Activated T-cell treated with anti-CD3 and anti-CD28 coated beads, Interleukin-2, amount 50 U/mL, for 24 hours (primary cell): ENCODE measurements at regions not wholly inside any gene's neighbourhood (a gene's known extent, or its start where the extent isn't known, plus 50 kb on each side); places are given as distances from the start of the nearest gene placed in this dataset.
"Not testable (repeated sequence)": the region's sequence is repeated elsewhere in the genome, so short reads cannot be mapped to it uniquely, and the experiment has no call there.

Source experiments
- DNase-seq: peaks from one replicate; pipeline ENCODE4 v3.0.0-alpha.2; 2020
- H3K27ac Mint-ChIP-seq: 2 replicates; pipeline ENCODE4 v1.8.0; 2020; ENCODE audit warnings: mild to moderate bottlenecking, mixed read lengths
- H3K27me3 Mint-ChIP-seq: 2 replicates; pipeline ENCODE4 v1.8.0; 2020; ENCODE audit warnings: mixed read lengths
- H3K36me3 Mint-ChIP-seq: 2 replicates; pipeline ENCODE4 v1.8.0; 2020; ENCODE audit warnings: low read depth, mixed read lengths
- H3K4me1 Mint-ChIP-seq: 2 replicates; pipeline ENCODE4 v1.8.0; 2020; ENCODE audit warnings: low read depth, mixed read lengths
- H3K4me3 Mint-ChIP-seq: 2 replicates; pipeline ENCODE4 v1.8.0; 2020; ENCODE audit warnings: mild to moderate bottlenecking, moderate library complexity, mixed read lengths
- H3K9me3 Mint-ChIP-seq: 2 replicates; pipeline ENCODE4 v1.8.0; 2020; ENCODE audit warnings: mixed read lengths

DNA sequence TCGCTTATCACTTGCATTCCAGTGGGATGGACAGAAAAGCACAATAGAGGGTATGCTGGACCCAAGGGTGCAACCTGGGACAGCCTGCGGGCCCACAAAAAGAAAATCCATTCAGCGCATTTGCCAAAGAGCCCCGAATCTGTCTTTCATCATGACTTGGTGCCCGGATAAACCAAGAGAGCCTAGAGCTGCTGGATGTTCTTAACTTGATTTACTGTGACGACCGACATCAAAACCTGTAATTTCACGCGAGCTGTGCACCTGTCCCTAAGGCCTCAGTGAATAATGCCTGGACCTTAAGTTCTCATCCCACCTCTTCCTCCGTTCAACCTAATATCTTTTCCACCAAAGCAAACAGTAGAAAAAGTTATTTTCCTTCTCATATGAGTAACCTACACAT, 115.5 kb upstream of the ACKR3 start:
- peaks cover 5% of the 10 kb centered on the region for H3K9me3 Mint-ChIP-seq
- H3K4me3 Mint-ChIP-seq, result no peak overlapping the region
- no peak for DNase-seq
- no peak overlapping the region for H3K27ac Mint-ChIP-seq
- H3K4me1 Mint-ChIP-seq, result peaks cover 2% of the 10 kb centered on the region
- H3K36me3 Mint-ChIP-seq, result no peaks in the 10 kb centered on the region
- H3K27me3 Mint-ChIP-seq, result peaks cover 15% of the 10 kb centered on the region

DNA sequence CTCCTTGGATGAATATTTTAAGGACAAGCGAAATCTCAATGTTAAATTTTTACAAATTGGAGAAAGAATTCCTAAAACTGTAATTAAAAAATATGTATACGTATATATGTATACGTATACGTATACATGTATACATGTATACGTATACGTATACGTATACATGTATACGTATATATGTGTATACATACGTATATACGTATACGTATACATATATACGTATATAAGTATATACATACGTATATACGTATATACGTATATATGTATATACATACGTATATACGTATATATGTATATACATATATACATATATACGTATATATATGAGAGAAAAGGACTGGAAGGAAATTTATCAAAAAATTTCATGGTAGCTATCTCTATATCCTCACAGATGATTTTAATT, 110.2 kb upstream of the ACKR3 start:
- Mint-ChIP-seq H3K4me3 (no peak overlapping the region), H3K4me1 (no peaks in the 10 kb centered on the region), H3K36me3 (no peaks in the 10 kb centered on the region), H3K27ac (no peak overlapping the region), H3K9me3 (peaks cover 5% of the 10 kb centered on the region), H3K27me3 (peaks cover 8% of the 10 kb centered on the region)
- DNase-seq, result no peak

DNA sequence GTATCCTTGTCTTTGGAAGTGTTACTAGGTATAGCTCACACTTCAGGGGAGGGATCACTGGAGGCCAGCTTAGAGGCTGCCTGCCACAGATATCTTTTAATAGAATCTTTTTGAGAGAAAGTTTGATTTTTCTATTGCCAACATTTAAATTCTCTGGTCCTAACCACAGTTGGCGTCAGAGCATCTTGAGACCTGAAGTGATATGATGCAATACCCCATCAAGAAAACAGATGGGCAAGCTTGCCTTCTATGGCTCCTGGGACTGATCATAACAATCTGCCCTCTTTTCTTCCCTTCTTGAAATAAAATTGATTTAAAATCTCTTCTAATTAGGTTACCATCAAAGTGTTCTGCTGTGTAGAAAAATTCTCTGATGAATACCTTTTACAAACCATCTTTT, 105.5 kb upstream of the ACKR3 start:
- Mint-ChIP-seq H3K27me3 (no peaks in the 10 kb centered on the region), H3K4me3 (no peak overlapping the region), H3K9me3 (peaks cover 21% of the 10 kb centered on the region), H3K4me1 (no peaks in the 10 kb centered on the region), H3K36me3 (no peaks in the 10 kb centered on the region), H3K27ac (no peak overlapping the region)
- DNase-seq, result no peak

DNA sequence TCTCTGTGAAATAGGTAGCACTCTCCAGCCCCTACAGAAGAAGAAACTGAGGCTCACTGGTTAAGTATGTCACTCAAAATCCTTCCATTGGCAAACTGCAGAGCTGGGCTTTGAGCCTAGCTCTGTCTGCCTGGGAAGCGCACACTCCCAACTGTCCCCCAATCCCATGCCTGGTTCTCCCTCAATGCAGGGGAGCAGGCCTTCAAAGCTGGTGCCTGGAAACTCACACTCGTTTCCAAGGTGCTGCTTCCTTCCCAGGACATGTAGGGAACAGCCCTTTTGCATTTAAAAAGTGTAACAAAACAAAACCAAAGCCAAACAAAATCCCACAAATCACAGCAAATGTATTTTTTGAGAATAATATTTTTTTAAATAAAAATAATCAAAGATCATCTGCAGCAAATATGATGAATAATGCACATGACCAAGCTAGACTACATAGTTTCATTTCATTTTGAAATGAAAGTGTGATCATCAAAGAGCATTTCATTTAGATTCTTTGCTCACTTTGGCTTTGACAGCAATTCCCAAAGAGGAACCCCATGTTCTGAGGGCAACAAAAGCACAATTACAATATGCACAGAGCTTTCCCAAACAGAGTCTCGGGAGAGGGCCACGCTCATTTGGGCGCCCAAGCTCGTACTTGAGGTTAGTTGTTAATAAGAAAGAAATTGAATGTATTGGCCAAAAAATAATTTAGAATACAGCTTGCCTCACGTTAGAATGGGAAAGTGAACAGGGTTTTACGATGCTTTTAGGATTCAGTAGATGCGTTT, 96.7 kb upstream of the ACKR3 start:
- no peak for DNase-seq
- no peaks in the 10 kb centered on the region for H3K9me3 Mint-ChIP-seq
- H3K27ac Mint-ChIP-seq, result no peak overlapping the region
- peaks cover 18% of the 10 kb centered on the region for H3K27me3 Mint-ChIP-seq
- no peaks in the 10 kb centered on the region for H3K4me1 Mint-ChIP-seq
- H3K4me3 Mint-ChIP-seq, result no peak overlapping the region
- H3K36me3 Mint-ChIP-seq, result no peaks in the 10 kb centered on the region

DNA sequence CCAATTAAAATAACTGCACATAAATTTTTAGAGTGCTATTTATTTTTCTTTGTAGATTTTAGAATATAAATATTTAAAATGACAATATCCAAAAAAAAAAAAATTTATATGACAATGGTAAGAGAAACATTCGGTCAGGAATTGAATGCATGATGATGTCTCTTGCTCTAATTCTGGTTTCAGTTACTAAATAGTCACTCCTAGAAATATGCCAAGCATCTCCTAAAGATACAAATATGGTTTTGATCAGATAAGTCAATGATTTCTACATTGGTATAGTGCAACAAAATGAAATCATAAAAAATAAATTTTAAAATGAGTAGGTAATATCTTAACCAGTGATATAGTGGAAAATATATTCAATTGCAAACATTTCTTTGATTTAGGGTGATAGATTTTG, 95.9 kb upstream of the ACKR3 start:
- Mint-ChIP-seq H3K27ac (no peak overlapping the region), H3K4me3 (no peak overlapping the region), H3K9me3 (no peaks in the 10 kb centered on the region), H3K4me1 (no peaks in the 10 kb centered on the region), H3K36me3 (no peaks in the 10 kb centered on the region), H3K27me3 (peaks cover 20% of the 10 kb centered on the region)
- DNase-seq, result no peak

DNA sequence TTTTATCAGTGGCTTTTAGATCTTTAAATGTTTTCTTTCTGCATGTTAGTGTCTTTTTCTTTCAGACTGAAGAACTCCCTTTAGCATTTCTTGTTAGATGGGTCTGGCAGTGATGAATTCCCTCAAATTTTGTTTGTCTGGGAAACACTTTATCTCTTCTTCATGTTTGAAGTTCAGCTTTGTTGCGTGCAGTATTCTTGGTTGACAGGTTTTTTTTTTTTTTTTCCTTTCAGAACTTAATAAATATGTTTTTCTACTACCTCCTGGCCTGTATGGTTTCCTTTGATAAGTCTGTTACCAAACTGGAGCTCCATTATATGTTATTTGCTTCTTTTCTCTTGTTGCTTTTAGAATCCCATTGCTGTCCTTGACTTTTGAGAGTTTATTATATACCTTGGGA, 89.8 kb upstream of the ACKR3 start:
- no peaks in the 10 kb centered on the region for H3K4me1 Mint-ChIP-seq
- peaks cover 22% of the 10 kb centered on the region for H3K9me3 Mint-ChIP-seq
- H3K4me3 Mint-ChIP-seq, result no peak overlapping the region
- peaks cover 2% of the 10 kb centered on the region for H3K36me3 Mint-ChIP-seq
- peaks cover 23% of the 10 kb centered on the region for H3K27me3 Mint-ChIP-seq
- DNase-seq, result no peak
- no peak overlapping the region for H3K27ac Mint-ChIP-seq

DNA sequence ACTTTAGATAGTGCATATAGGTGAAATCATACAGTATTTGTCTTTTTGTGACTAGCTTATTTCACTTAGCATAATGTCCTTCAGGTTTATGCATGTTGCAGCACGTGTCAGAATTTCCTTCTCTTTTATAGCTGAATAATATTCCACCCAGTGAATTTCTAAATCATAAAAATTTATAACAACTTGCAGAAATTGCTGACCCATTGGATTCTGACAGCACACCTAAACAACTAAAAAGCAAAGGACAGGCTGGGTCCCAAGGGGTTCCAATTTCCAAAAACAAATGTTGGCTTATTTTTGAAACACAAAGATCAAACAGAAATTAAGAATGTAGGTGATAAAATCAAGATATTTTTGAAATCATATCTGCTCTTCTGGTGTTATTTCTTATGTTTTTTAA, 86.5 kb upstream of the ACKR3 start:
- no peak for DNase-seq
- Mint-ChIP-seq H3K27ac (no peak overlapping the region), H3K36me3 (peaks cover 2% of the 10 kb centered on the region), H3K27me3 (peaks cover 15% of the 10 kb centered on the region), H3K4me1 (no peaks in the 10 kb centered on the region), H3K4me3 (no peak overlapping the region), H3K9me3 (peaks cover 22% of the 10 kb centered on the region)

DNA sequence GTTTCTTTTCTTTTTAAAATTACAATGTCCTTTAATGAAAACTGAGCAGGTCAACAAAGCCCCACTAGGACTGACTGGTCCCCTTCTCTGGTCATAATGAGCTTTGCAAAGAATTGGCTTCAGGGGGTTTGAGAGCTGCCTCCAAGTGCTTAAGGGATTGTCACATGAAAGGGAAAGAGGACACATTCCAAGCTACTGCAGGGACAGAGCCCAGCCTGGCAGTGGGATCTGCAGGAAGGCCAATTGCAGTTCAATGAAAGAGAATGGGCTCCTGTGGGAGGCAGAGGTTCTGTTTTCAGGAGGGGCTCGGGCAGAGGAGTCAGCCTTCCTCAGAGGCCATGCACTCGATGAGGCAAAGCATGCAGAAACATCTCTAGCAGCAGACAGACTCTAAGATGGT, 84.1 kb upstream of the ACKR3 start:
- Mint-ChIP-seq H3K4me3 (no peak overlapping the region), H3K9me3 (peaks cover 11% of the 10 kb centered on the region), H3K4me1 (no peaks in the 10 kb centered on the region), H3K27ac (no peak overlapping the region), H3K36me3 (no peaks in the 10 kb centered on the region), H3K27me3 (peaks cover 15% of the 10 kb centered on the region)
- DNase-seq, result no peak

DNA sequence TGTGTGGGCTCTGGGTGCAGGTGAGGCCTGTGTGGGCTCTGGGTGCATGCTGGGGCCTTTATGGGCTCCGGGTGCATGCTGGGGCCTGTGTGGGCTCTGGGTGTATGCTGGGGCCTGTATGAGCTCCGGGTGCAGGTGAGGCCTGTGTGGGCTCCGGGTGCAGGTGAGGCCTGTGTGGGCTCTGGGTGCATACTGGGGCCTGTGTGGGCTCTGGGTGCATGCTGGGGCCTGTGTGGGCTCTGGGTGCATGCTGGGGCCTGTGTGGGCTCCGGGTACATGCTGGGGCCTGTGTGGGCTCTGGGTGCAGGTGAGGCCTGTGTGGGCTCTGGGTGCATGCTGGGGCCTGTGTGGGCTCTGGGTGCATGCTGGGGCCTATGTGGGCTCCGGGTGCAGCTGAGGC, 80.5 kb upstream of the ACKR3 start:
- H3K27ac Mint-ChIP-seq, H3K36me3 Mint-ChIP-seq, DNase-seq, H3K4me1 Mint-ChIP-seq, H3K4me3 Mint-ChIP-seq, H3K9me3 Mint-ChIP-seq: not testable (repeated sequence)
- H3K27me3 Mint-ChIP-seq, result peaks cover 11% of the 10 kb centered on the region

DNA sequence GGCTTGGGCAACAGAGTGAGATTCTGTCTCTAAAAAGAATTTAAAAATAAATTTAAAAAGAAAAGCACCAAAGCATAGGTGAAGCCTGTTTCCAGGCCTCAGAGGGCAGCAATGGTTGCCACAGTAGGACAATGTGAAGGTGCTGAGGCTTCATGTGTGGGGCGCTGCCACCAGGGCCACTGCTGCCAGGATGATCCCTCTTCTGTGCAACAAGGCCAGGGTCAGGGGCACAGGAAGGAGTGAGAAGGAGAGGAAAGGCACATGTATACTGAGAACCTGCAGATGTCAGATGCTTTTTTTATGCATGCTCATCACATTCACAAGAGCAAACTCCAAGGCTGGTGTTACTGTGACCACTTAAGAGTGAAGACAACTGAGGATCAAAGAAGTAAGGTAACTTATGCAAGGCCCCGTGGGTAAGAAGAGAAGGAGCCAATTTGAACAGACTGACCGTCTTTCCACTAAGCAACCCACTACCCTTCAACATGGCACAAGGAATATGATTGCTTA, 79.7 kb upstream of the ACKR3 start:
- H3K4me3 Mint-ChIP-seq, result no peak overlapping the region
- H3K9me3 Mint-ChIP-seq, result peaks cover 2% of the 10 kb centered on the region
- no peaks in the 10 kb centered on the region for H3K36me3 Mint-ChIP-seq
- peaks cover 4% of the 10 kb centered on the region for H3K27me3 Mint-ChIP-seq
- no peak overlapping the region for H3K27ac Mint-ChIP-seq
- H3K4me1 Mint-ChIP-seq, result no peaks in the 10 kb centered on the region
- no peak for DNase-seq

DNA sequence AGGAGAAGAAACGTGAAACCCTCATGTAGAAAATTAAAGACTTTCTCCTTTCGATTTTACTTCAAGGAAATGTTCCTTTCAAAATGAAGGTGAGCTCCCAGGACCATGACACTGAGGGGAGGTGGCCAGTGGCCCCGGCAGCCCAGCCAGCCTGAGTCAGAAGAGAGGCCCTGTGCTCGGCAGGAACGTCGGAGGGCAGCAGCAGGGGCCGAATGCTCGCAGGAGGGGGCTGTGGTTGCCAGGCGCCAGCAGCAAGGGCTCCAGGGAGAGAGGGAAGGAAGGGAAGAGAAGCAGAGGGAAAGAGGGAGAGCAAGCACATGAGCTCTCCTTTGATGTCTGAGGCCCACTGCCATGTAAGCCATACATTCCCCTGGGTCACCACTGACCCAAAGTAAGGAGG, 73.3 kb upstream of the ACKR3 start:
- H3K36me3 Mint-ChIP-seq, result no peaks in the 10 kb centered on the region

DNA sequence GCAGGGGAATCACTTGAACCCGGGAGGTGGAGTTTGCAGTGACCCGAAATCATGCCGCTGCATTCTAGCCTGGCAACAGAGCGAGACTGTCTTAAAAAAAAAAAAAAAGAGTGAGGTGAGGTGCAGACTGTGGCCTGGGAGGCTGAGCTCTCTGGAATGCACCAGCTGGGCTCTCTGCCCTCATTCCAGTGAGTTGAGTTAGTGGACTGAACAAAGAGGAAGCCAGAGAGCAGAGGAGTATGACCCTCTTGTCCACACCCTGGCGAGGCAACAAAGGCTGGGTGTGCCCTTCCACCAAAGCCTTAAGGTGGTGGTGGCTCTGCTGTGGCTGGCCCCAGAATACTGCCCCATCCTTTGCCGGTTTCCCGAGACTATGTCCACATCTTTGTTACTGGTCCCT, 71.3 kb upstream of the ACKR3 start:
- no peak overlapping the region for H3K4me3 Mint-ChIP-seq
- H3K27me3 Mint-ChIP-seq, result peaks cover 21% of the 10 kb centered on the region
- H3K27ac Mint-ChIP-seq, result no peak overlapping the region
- no peaks in the 10 kb centered on the region for H3K9me3 Mint-ChIP-seq
- no peak for DNase-seq
- H3K36me3 Mint-ChIP-seq, result no peaks in the 10 kb centered on the region
- no peaks in the 10 kb centered on the region for H3K4me1 Mint-ChIP-seq

More for the DNA sequence above, 73.3 kb upstream of the ACKR3 start:
- H3K4me3 Mint-ChIP-seq, result no peak overlapping the region
- H3K27ac Mint-ChIP-seq, result no peak overlapping the region
- no peaks in the 10 kb centered on the region for H3K4me1 Mint-ChIP-seq
- peaks cover 2% of the 10 kb centered on the region for H3K9me3 Mint-ChIP-seq
- DNase-seq, result no peak
- H3K27me3 Mint-ChIP-seq, result peaks cover 20% of the 10 kb centered on the region

DNA sequence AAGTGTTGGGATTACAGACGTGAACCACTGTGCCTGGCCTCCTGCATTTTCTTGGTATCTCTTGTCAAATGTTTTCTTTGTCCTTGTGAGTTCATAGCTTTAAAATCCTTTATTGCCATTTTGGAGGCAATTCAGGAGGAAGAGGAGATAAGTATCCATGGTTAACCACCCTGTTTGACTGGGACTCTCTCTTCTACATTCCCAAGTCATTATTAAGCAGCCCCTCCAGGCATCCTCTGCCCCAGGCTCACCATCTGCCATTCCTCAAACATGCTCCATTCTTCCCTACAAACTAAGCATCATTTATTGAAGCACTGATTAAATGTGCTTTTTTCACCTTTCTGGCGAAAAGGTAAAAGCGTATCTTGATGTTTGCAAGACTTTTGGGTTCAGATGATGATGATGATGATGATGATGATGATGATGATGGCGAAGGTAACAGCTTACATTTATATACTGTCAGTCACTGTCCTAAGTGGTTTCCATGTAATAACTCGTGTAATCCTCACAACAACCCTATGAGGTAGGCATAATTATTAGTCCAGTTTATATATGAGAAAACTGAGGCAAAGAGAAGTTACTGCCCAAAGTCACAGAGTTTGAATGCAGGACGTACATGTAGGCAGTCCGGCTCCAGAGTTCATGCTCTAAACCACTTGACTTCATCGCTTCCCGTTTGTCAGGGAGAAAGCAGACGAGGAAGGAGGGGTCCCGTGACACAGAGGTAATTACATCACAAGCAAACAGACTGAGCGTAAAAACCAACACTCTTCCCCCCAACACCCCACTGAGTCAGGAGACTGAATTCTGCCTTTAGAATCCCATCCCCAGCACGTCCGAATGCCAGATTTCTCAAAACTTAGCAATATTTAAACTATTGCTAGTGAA, 69.7 kb upstream of the ACKR3 start:
- Mint-ChIP-seq H3K4me1 (no peaks in the 10 kb centered on the region), H3K4me3 (no peak overlapping the region), H3K9me3 (no peaks in the 10 kb centered on the region), H3K27me3 (peaks cover 34% of the 10 kb centered on the region), H3K36me3 (no peaks in the 10 kb centered on the region), H3K27ac (no peak overlapping the region)
- DNase-seq, result no peak

DNA sequence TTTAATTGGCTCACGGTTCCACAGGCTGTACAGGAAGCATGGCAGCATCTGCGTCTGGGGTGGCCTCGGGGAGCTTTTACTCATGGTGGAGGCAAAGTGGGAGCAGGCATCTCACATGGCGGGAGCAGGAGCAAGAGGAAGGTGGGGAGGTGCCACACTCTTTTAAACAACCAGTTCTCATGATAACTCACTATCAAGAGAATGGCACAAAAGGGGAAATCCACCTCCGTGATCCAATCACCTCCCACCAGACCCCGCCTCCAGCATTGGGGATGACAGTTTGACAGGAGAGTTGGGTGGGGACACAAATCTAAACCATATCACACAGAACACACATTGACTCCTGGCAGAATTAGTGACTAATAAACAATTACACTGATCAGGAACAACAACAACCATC, 68.6 kb upstream of the ACKR3 start:
- H3K9me3 Mint-ChIP-seq, result no peaks in the 10 kb centered on the region
- no peaks in the 10 kb centered on the region for H3K36me3 Mint-ChIP-seq
- no peak overlapping the region for H3K4me3 Mint-ChIP-seq
- H3K27ac Mint-ChIP-seq, result no peak overlapping the region
- DNase-seq, result no peak
- H3K4me1 Mint-ChIP-seq, result no peaks in the 10 kb centered on the region
- H3K27me3 Mint-ChIP-seq, result peaks cover 45% of the 10 kb centered on the region

DNA sequence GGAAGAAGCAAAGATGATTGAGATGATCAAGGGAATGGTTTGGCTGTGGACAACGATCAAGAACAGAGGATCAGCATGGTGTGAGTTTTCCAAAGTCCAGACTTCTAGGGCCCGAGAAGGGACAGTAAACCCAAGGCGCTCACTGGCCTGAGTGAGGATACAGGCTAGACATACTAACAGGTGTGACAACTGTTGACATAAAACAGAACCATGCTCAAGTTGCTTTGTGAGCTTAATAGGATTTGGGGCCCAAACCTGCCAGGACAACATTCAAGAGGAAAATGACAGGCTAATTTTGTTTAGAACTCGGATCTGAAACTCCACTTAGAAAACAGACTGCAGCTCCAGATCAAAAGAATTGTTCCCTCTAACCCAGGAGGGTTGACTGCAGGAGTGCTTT, 68.1 kb upstream of the ACKR3 start:
- no peak overlapping the region for H3K27ac Mint-ChIP-seq
- peaks cover 50% of the 10 kb centered on the region for H3K27me3 Mint-ChIP-seq
- no peaks in the 10 kb centered on the region for H3K36me3 Mint-ChIP-seq
- DNase-seq, result no peak
- H3K9me3 Mint-ChIP-seq, result no peaks in the 10 kb centered on the region
- no peaks in the 10 kb centered on the region for H3K4me1 Mint-ChIP-seq
- H3K4me3 Mint-ChIP-seq, result no peak overlapping the region
